ENCODE measurements at regions not wholly inside any gene's neighbourhood (a gene's known extent, or its start where the extent isn't known, plus 50 kb on each side); places are given as distances from the start of the nearest gene placed in this dataset.

GRCh38 chr14:61191733-61192132, 89.4 kb downstream of the TMEM30B start:
- H3K4me3 ChIP-seq (ENCODE audit: low read depth, low read length): no peak overlapping the region
- TF ChIP-seq CTCF (IDR thresholded peaks at IDR 0.05; ENCODE audit: low read depth, low read length, missing control alignments): no peak
- no peaks in the 10 kb centered on the region for H3K27me3 ChIP-seq (replicated peaks)
- no peak overlapping the region for H3K27ac ChIP-seq
- no peak for DNase-seq
- in situ Hi-C loops (cut with HindIII; ENCODE audit: low pct_ligation_motif_present, low sequenced_read_pairs): no loop called here
- H3K36me3 ChIP-seq (replicated peaks): no peaks in the 10 kb centered on the region

- no peak for DNase-seq
- Histone ChIP-seq H3K27ac (peak overlapping the region; percentile 87), H3K36me3 (replicated peaks) (no peaks in the 10 kb centered on the region), H3K4me3 (ENCODE audit: low read depth, low read length) (no peak overlapping the region), H3K27me3 (replicated peaks) (no peaks in the 10 kb centered on the region)
- TF ChIP-seq CTCF (IDR thresholded peaks at IDR 0.05; ENCODE audit: low read depth, low read length, missing control alignments): no peak
- in situ Hi-C loops (cut with HindIII; ENCODE audit: low pct_ligation_motif_present, low sequenced_read_pairs): no loop called here
These were observed 90.8 kb downstream of the TMEM30B start for GRCh38 chr14:61190341-61190740.

GRCh38 chr14:61188978-61189808, 91.9 kb downstream of the TMEM30B start:
- H3K4me3 ChIP-seq (ENCODE audit: low read depth, low read length): peak overlapping the region; percentile 52
- H3K27me3 ChIP-seq (replicated peaks): no peaks in the 10 kb centered on the region
- in situ Hi-C loops (cut with HindIII; ENCODE audit: low pct_ligation_motif_present, low sequenced_read_pairs): no loop called here
- no peaks in the 10 kb centered on the region for H3K36me3 ChIP-seq (replicated peaks)
- DNase-seq: peak; percentile 60
- H3K27ac ChIP-seq: peak overlapping the region; percentile 87
- peak; percentile 80 for TF ChIP-seq CTCF (IDR thresholded peaks at IDR 0.05; ENCODE audit: low read depth, low read length, missing control alignments)

- in situ Hi-C loops (cut with HindIII; ENCODE audit: low pct_ligation_motif_present, low sequenced_read_pairs): no loop called here
- no peak for TF ChIP-seq CTCF (IDR thresholded peaks at IDR 0.05; ENCODE audit: low read depth, low read length, missing control alignments)
- peak overlapping the region; percentile 52 for H3K4me3 ChIP-seq (ENCODE audit: low read depth, low read length)
- peak; percentile 50 for DNase-seq
- H3K36me3 ChIP-seq (replicated peaks): no peaks in the 10 kb centered on the region
- H3K27ac ChIP-seq: peak overlapping the region; percentile 87
- H3K27me3 ChIP-seq (replicated peaks): no peaks in the 10 kb centered on the region
These were observed 92.9 kb downstream of the TMEM30B start for GRCh38 chr14:61188196-61188595.

- peak; percentile 8 for TF ChIP-seq CTCF (IDR thresholded peaks at IDR 0.05; ENCODE audit: low read depth, low read length, missing control alignments)
- DNase-seq: peak; percentile 47
- Histone ChIP-seq H3K4me3 (ENCODE audit: low read depth, low read length) (no peak overlapping the region), H3K36me3 (replicated peaks) (no peaks in the 10 kb centered on the region), H3K27me3 (replicated peaks) (no peaks in the 10 kb centered on the region), H3K27ac (peak overlapping the region; percentile 87)
- in situ Hi-C loops (cut with HindIII; ENCODE audit: low pct_ligation_motif_present, low sequenced_read_pairs): no loop called here
These were observed 93.8 kb downstream of the TMEM30B start for GRCh38 chr14:61187196-61187905.
